Ishikawa (cell line): ENCODE measurements at regions not wholly inside any gene's neighbourhood (a gene's known extent, or its start where the extent isn't known, plus 50 kb on each side); places are given as distances from the start of the nearest gene placed in this dataset.

Experiments
- CREB1 ChIP-seq: IDR thresholded peaks from 2 replicates; pipeline ENCODE4 v1.6.1; 2012; ENCODE audit warnings: low read depth
- EP300 ChIP-seq: IDR thresholded peaks from 2 replicates; pipeline ENCODE4 v1.6.1; 2012; ENCODE audit warnings: borderline replicate concordance
- FOXM1 ChIP-seq: IDR thresholded peaks from 2 replicates; pipeline ENCODE4 v1.6.1; 2012; ENCODE audit warnings: low read depth, borderline replicate concordance
- REST ChIP-seq: IDR thresholded peaks from 2 replicates; pipeline ENCODE4 v1.6.1; 2012; ENCODE audit warnings: low read depth, mild to moderate bottlenecking
- TEAD4 ChIP-seq: IDR thresholded peaks from 2 replicates; pipeline ENCODE4 v1.6.1; 2012
- USF1 ChIP-seq: IDR thresholded peaks from 2 replicates; pipeline ENCODE4 v1.6.1; 2012

- TF ChIP-seq TEAD4, result no peak
- no peak for TF ChIP-seq REST
- TF ChIP-seq FOXM1, result no peak
- no peak for TF ChIP-seq EP300
- no peak for TF ChIP-seq CREB1
- no peak for TF ChIP-seq USF1
Measured at GRCh38 chr5:39519079-39519478, 94.3 kb upstream of the DAB2 start.
